Bronchial epithelial cell (primary cell): ENCODE measurements at regions not wholly inside any gene's neighbourhood (a gene's known extent, or its start where the extent isn't known, plus 50 kb on each side); places are given as distances from the start of the nearest gene placed in this dataset.

ENCODE experiments used
- DNase-seq: peaks from one replicate; pipeline ENCODE4 v3.0.0-alpha.2; 2010; ENCODE audit warnings: low read depth
- FAIRE-seq: peaks from 2 replicates; lab custom pipeline; 2011; peaks lifted over from hg19 to GRCh38; lab: Jason Lieb, UNC
- H3K27me3 ChIP-seq: 2 replicates; pipeline ENCODE4 v1.5.1; 2011; ENCODE audit warnings: low read length; ENCODE audit not compliant: control insufficient read depth, insufficient read depth
- H3K36me3 ChIP-seq: 2 replicates; pipeline ENCODE4 v1.5.1; 2011; ENCODE audit warnings: low read length; ENCODE audit not compliant: control insufficient read depth, insufficient read depth
- H3K4me3 ChIP-seq: 2 replicates; pipeline ENCODE4 v1.5.1; 2011; ENCODE audit warnings: mild to moderate bottlenecking, low read depth, low read length, control low read depth
- TF ChIP-seq, protein P1 (sequence below): IDR thresholded peaks from 2 replicates; pipeline ENCODE4 v1.5.1; 2011; ENCODE audit warnings: mild to moderate bottlenecking, moderate library complexity, low read length, control low read depth, inconsistent platforms; ENCODE audit not compliant: insufficient read depth, severe bottlenecking

DNA sequence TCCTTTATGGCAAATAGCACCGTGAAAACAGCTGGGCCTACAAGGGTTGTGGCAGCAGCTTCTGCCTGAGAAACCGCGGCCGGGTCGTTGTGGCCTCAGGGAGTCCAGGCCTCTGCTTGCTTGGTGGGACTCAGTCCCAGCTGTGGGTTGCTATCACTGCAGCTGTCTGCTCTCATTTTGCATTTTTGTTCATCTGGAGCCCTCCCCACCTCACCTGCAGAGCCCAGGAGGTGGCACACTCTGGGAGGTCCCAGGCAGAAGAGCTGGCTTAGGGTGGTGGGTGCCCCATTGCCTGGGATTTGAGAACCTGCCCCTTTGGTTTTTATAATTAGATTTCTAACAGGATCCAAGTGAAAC, 138.4 kb downstream of the GADD45G start:
- no peak for FAIRE-seq
- no peaks in the 10 kb centered on the region for H3K36me3 ChIP-seq
- H3K27me3 ChIP-seq, result no peaks in the 10 kb centered on the region
- TF ChIP-seq, protein P1, sequence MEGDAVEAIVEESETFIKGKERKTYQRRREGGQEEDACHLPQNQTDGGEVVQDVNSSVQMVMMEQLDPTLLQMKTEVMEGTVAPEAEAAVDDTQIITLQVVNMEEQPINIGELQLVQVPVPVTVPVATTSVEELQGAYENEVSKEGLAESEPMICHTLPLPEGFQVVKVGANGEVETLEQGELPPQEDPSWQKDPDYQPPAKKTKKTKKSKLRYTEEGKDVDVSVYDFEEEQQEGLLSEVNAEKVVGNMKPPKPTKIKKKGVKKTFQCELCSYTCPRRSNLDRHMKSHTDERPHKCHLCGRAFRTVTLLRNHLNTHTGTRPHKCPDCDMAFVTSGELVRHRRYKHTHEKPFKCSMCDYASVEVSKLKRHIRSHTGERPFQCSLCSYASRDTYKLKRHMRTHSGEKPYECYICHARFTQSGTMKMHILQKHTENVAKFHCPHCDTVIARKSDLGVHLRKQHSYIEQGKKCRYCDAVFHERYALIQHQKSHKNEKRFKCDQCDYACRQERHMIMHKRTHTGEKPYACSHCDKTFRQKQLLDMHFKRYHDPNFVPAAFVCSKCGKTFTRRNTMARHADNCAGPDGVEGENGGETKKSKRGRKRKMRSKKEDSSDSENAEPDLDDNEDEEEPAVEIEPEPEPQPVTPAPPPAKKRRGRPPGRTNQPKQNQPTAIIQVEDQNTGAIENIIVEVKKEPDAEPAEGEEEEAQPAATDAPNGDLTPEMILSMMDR, result no peak
- H3K4me3 ChIP-seq, result no peak overlapping the region
- DNase-seq, result no peak

DNA sequence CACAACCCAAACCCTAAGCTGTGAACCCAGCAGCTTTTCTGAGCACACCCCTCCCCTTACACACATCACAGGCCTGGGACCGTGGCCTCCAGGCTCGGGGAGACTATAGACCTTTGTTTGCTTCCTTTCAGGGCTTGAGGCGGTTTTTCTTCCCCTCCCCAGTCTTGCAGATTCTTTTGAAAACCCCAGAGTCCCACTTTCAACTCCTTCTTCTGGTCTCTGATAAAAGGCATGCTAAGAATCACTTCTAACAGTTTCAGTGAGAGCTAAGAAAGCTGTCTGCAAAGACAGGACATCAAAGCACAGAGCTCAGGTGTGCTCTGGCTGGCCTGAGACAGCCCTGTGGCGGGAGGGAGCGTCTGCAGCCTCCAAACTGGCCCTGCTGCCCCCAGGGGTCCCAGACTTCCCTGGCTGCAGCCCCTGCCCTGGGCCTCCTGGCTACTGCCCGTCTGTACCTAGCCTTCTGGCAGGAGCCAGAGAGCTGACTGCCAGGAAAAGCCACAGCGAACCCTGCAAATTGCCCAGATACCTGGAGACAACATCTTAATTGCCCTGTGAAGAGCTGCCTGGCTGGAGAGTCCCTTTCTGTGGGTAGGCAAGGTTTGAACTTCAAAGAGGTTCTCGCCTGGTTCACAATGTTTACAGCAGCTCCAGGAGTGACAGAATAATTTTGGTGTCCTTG, 138.9 kb downstream of the GADD45G start:
- H3K36me3 ChIP-seq, result no peaks in the 10 kb centered on the region
- FAIRE-seq (no peak), DNase-seq (no peak)
- H3K27me3 ChIP-seq, result no peaks in the 10 kb centered on the region
- TF ChIP-seq, protein P1, result no peak
- no peak overlapping the region for H3K4me3 ChIP-seq

- no peaks in the 10 kb centered on the region for H3K36me3 ChIP-seq
- no peaks in the 10 kb centered on the region for H3K27me3 ChIP-seq
- no peak for FAIRE-seq
- no peak overlapping the region for H3K4me3 ChIP-seq
- DNase-seq, result no peak
- TF ChIP-seq, protein P1, result no peak
Observed at GRCh38 chr9:89744255-89744648, 139.4 kb downstream of the GADD45G start.

DNA sequence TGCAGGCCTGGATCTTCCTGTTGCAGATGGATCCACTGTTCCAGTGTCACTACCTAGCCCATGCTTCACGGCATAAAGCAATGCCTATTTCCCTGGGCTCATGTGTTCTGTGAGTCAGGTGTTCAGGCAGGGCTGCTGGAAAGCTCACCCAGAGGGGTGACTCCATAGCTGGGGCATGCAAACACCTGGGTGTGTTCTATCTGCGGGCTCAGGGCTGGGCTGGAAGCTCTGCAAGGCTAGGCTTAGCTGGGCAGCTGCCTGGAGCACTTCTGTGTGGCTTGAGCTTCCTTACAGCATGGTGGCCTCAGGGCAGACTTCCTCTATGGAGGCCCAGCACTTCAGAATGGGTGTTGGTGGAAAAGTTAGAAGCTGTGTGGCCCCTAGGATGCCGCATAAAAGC, 139.9 kb downstream of the GADD45G start:
- DNase-seq (peak; percentile 58), FAIRE-seq (peak; percentile 85)
- Histone ChIP-seq H3K36me3 (no peaks in the 10 kb centered on the region), H3K27me3 (no peaks in the 10 kb centered on the region), H3K4me3 (no peak overlapping the region)
- TF ChIP-seq, protein P1, result no peak

GRCh38 chr9:89745601-89746376, 141.0 kb downstream of the GADD45G start:
- FAIRE-seq, result no peak

More at GRCh38 chr9:89745601-89746376, 141.0 kb downstream of the GADD45G start:
- TF ChIP-seq, protein P1, result no peak
- Histone ChIP-seq H3K4me3 (no peak overlapping the region), H3K27me3 (no peaks in the 10 kb centered on the region), H3K36me3 (no peaks in the 10 kb centered on the region)
- no peak for DNase-seq
